ENCODE measurements at regions not wholly inside any gene's neighbourhood (a gene's known extent, or its start where the extent isn't known, plus 50 kb on each side); places are given as distances from the start of the nearest gene placed in this dataset.

- TF ChIP-seq POLR2AphosphoS5 (IDR thresholded peaks at IDR 0.05; ENCODE audit: low read depth, low read length) (no peak), SIN3A (IDR thresholded peaks at IDR 0.05; ENCODE audit: borderline replicate concordance, insufficient read depth, low read length) (no peak), TAF1 (IDR thresholded peaks at IDR 0.05; ENCODE audit: borderline replicate concordance, insufficient read depth, low read length) (no peak), FOXP2 (optimal IDR thresholded peaks at IDR 0.05; ENCODE audit: borderline replicate concordance, extremely low read depth, extremely low read length, insufficient read depth) (no peak), REST (IDR thresholded peaks at IDR 0.05; ENCODE audit: insufficient read depth in 1 of 2, low read depth in 2 of 2, low read length in 2 of 2) (no peak)
Observed at GRCh38 chr15:47394286-47394809, 323.0 kb upstream of the SEMA6D start.

- no peak for TF ChIP-seq TAF1 (IDR thresholded peaks at IDR 0.05; ENCODE audit: borderline replicate concordance, insufficient read depth, low read length)
- TF ChIP-seq REST (IDR thresholded peaks at IDR 0.05; ENCODE audit: insufficient read depth in 1 of 2, low read depth in 2 of 2, low read length in 2 of 2) = no peak
- no peak for TF ChIP-seq FOXP2 (optimal IDR thresholded peaks at IDR 0.05; ENCODE audit: borderline replicate concordance, extremely low read depth, extremely low read length, insufficient read depth)
- TF ChIP-seq SIN3A (IDR thresholded peaks at IDR 0.05; ENCODE audit: borderline replicate concordance, insufficient read depth, low read length) = no peak
- no peak for TF ChIP-seq POLR2AphosphoS5 (IDR thresholded peaks at IDR 0.05; ENCODE audit: low read depth, low read length)
Observed at GRCh38 chr15:47395076-47395475, 322.2 kb upstream of the SEMA6D start.

- TF ChIP-seq TAF1 (IDR thresholded peaks at IDR 0.05; ENCODE audit: borderline replicate concordance, insufficient read depth, low read length) (no peak), REST (IDR thresholded peaks at IDR 0.05; ENCODE audit: insufficient read depth in 1 of 2, low read depth in 2 of 2, low read length in 2 of 2) (no peak), FOXP2 (optimal IDR thresholded peaks at IDR 0.05; ENCODE audit: borderline replicate concordance, extremely low read depth, extremely low read length, insufficient read depth) (no peak), SIN3A (IDR thresholded peaks at IDR 0.05; ENCODE audit: borderline replicate concordance, insufficient read depth, low read length) (no peak), POLR2AphosphoS5 (IDR thresholded peaks at IDR 0.05; ENCODE audit: low read depth, low read length) (no peak)
Observed at GRCh38 chr15:47397655-47398054, 319.6 kb upstream of the SEMA6D start.

GRCh38 chr15:47398132-47398531 is 319.2 kb upstream of the SEMA6D start:
- TF ChIP-seq TAF1 (IDR thresholded peaks at IDR 0.05; ENCODE audit: borderline replicate concordance, insufficient read depth, low read length) = no peak
- no peak for TF ChIP-seq SIN3A (IDR thresholded peaks at IDR 0.05; ENCODE audit: borderline replicate concordance, insufficient read depth, low read length)
- TF ChIP-seq FOXP2 (optimal IDR thresholded peaks at IDR 0.05; ENCODE audit: borderline replicate concordance, extremely low read depth, extremely low read length, insufficient read depth) = no peak
- no peak for TF ChIP-seq POLR2AphosphoS5 (IDR thresholded peaks at IDR 0.05; ENCODE audit: low read depth, low read length)
- TF ChIP-seq REST (IDR thresholded peaks at IDR 0.05; ENCODE audit: insufficient read depth in 1 of 2, low read depth in 2 of 2, low read length in 2 of 2) = no peak

GRCh38 chr15:47398594-47398993 is 318.7 kb upstream of the SEMA6D start:
- TF ChIP-seq FOXP2 (optimal IDR thresholded peaks at IDR 0.05; ENCODE audit: borderline replicate concordance, extremely low read depth, extremely low read length, insufficient read depth) (no peak), REST (IDR thresholded peaks at IDR 0.05; ENCODE audit: insufficient read depth in 1 of 2, low read depth in 2 of 2, low read length in 2 of 2) (no peak), TAF1 (IDR thresholded peaks at IDR 0.05; ENCODE audit: borderline replicate concordance, insufficient read depth, low read length) (no peak), SIN3A (IDR thresholded peaks at IDR 0.05; ENCODE audit: borderline replicate concordance, insufficient read depth, low read length) (no peak)
